Activated T-cell treated with anti-CD3 and anti-CD28 coated beads, Interleukin-2, amount 50 U/mL, for 72 hours (primary cell): ENCODE measurements at regions not wholly inside any gene's neighbourhood (a gene's known extent, or its start where the extent isn't known, plus 50 kb on each side); places are given as distances from the start of the nearest gene placed in this dataset.

Experiments used
- ATAC-seq, 2 donors: fragments of 150-1000 bp; cut with Tn5 transposase; replicated peaks in 1 of 2; 2 replicates each; pipeline ENCODE4 v1.10.0; 2021; ENCODE audit warnings: moderate library complexity in 2 of 2, mild to moderate bottlenecking in 1 of 2
- DNase-seq, 2 donors: peaks; one replicate each; pipeline ENCODE4 v3.0.0; 2021 to 2022; ENCODE audit warnings: mixed read lengths in 1 of 2
- H3K27ac Mint-ChIP-seq: one replicate; pipeline ENCODE4 v1.8.0; 2022; ENCODE audit warnings: mild to moderate bottlenecking, moderate library complexity, mixed read lengths
- H3K27me3 Mint-ChIP-seq: one replicate; pipeline ENCODE4 v1.8.0; 2022; ENCODE audit warnings: low read depth, mixed read lengths
- H3K36me3 Mint-ChIP-seq, 2 donors: one replicate each; pipeline ENCODE4 v1.8.0; 2022; ENCODE audit warnings: mixed read lengths in 2 of 2, mild to moderate bottlenecking in 1 of 2; ENCODE audit not compliant: insufficient read depth in 2 of 2
- H3K4me1 Mint-ChIP-seq: one replicate; pipeline ENCODE4 v1.8.0; 2022; ENCODE audit warnings: low read depth, mixed read lengths
- H3K4me3 Mint-ChIP-seq, 2 donors: one replicate each; pipeline ENCODE4 v1.8.0; 2022; ENCODE audit warnings: mild to moderate bottlenecking in 2 of 2, mixed read lengths in 2 of 2, moderate library complexity in 2 of 2
- H3K9me3 Mint-ChIP-seq, 2 donors: one replicate each; pipeline ENCODE4 v1.8.0; 2022; ENCODE audit warnings: mixed read lengths in 2 of 2

- no peak for ATAC-seq
- Mint-ChIP-seq H3K36me3 (no peaks in the 10 kb centered on the region), H3K4me3 (no peak overlapping the region), H3K4me1 (peaks cover 51% of the 10 kb centered on the region), H3K27ac (no peak overlapping the region), H3K9me3 (no peaks in the 10 kb centered on the region), H3K27me3 (peaks cover 17% of the 10 kb centered on the region)
- no peak for DNase-seq
These were observed 233.0 kb upstream of the TNP1 start for GRCh38 chr2:217092710-217093379.

GRCh38 chr2:217091531-217091930, 231.7 kb upstream of the TNP1 start:
- no peak for ATAC-seq
- Mint-ChIP-seq H3K4me1 (peaks cover 62% of the 10 kb centered on the region), H3K27ac (no peak overlapping the region), H3K4me3 (no peak overlapping the region), H3K36me3 (no peaks in the 10 kb centered on the region), H3K9me3 (no peaks in the 10 kb centered on the region), H3K27me3 (peaks cover 11% of the 10 kb centered on the region)
- no peak for DNase-seq

DNA sequence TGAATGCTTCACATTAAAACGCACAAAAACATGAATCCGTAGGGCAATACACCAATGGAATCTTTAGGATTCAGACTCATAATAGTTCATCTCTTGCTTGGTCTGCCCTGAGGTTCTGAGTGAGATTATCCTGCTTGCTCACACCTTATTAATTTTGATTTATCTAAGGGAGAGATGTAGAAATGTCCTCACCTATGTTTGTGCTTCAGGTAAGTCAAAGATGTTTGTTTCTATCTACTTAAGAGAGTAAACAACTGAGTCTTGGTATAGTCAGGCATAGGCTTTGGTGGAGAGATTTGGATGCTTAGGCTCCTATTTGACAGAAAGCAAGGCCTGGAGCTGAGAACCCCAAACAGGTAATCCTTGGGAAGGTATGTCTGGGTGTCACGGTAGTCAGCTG, 231.0 kb upstream of the TNP1 start:
- ATAC-seq (no peak), DNase-seq (no peak)
- no peak overlapping the region for H3K27ac Mint-ChIP-seq
- peaks cover 64% of the 10 kb centered on the region for H3K4me1 Mint-ChIP-seq
- H3K27me3 Mint-ChIP-seq = peaks cover 6% of the 10 kb centered on the region
- no peaks in the 10 kb centered on the region for H3K36me3 Mint-ChIP-seq
- H3K4me3 Mint-ChIP-seq = no peak overlapping the region
- no peaks in the 10 kb centered on the region for H3K9me3 Mint-ChIP-seq

GRCh38 chr2:217090024-217090473, 230.2 kb upstream of the TNP1 start:
- DNase-seq (peak; percentile 20 to 29), ATAC-seq (peak; percentile 77 to 85)
- peak overlapping the region; percentile 31 to 33 for H3K4me3 Mint-ChIP-seq
- H3K4me1 Mint-ChIP-seq = peaks cover 63% of the 10 kb centered on the region
- H3K9me3 Mint-ChIP-seq = no peaks in the 10 kb centered on the region
- peaks cover 6% of the 10 kb centered on the region for H3K27me3 Mint-ChIP-seq
- H3K27ac Mint-ChIP-seq = no peak overlapping the region
- no peaks in the 10 kb centered on the region for H3K36me3 Mint-ChIP-seq

- no peak for ATAC-seq
- H3K27ac Mint-ChIP-seq = no peak overlapping the region
These were observed 226.9 kb upstream of the TNP1 start for GRCh38 chr2:217086718-217087117.

GRCh38 chr2:217086038-217086522, 226.2 kb upstream of the TNP1 start:
- H3K4me1 Mint-ChIP-seq = peaks cover 47% of the 10 kb centered on the region
- H3K9me3 Mint-ChIP-seq = no peaks in the 10 kb centered on the region

More at GRCh38 chr2:217086718-217087117, 226.9 kb upstream of the TNP1 start:
- Mint-ChIP-seq H3K36me3 (no peaks in the 10 kb centered on the region), H3K4me3 (peak overlapping the region in 1 of 2 donors; percentile 46), H3K27me3 (peaks cover 21% of the 10 kb centered on the region), H3K4me1 (peaks cover 53% of the 10 kb centered on the region), H3K9me3 (no peaks in the 10 kb centered on the region)
- no peak for DNase-seq

GRCh38 chr2:217085543-217085942, 225.7 kb upstream of the TNP1 start:
- H3K4me3 Mint-ChIP-seq = peak overlapping the region in 1 of 2 donors; percentile 46
- ATAC-seq (no peak), DNase-seq (no peak)
- no peaks in the 10 kb centered on the region for H3K36me3 Mint-ChIP-seq
- no peak overlapping the region for H3K27ac Mint-ChIP-seq
- peaks cover 21% of the 10 kb centered on the region for H3K27me3 Mint-ChIP-seq
- H3K9me3 Mint-ChIP-seq = no peaks in the 10 kb centered on the region
- H3K4me1 Mint-ChIP-seq = peaks cover 42% of the 10 kb centered on the region

More at GRCh38 chr2:217086038-217086522, 226.2 kb upstream of the TNP1 start:
- DNase-seq (peak; percentile 41 to 49), ATAC-seq (peak; percentile 65 to 79)
- H3K36me3 Mint-ChIP-seq = no peaks in the 10 kb centered on the region
- H3K27ac Mint-ChIP-seq = no peak overlapping the region
- peaks cover 21% of the 10 kb centered on the region for H3K27me3 Mint-ChIP-seq
- H3K4me3 Mint-ChIP-seq = peak overlapping the region; percentile 29 to 46

- Mint-ChIP-seq H3K36me3 (no peaks in the 10 kb centered on the region), H3K27me3 (peaks cover 27% of the 10 kb centered on the region), H3K4me1 (peaks cover 37% of the 10 kb centered on the region), H3K9me3 (peaks cover 0 to 1% of the 10 kb centered on the region in 2 donors), H3K4me3 (no peak overlapping the region), H3K27ac (no peak overlapping the region)
- DNase-seq (no peak), ATAC-seq (no peak)
These were observed 221.9 kb upstream of the TNP1 start for GRCh38 chr2:217081799-217082198.

DNA sequence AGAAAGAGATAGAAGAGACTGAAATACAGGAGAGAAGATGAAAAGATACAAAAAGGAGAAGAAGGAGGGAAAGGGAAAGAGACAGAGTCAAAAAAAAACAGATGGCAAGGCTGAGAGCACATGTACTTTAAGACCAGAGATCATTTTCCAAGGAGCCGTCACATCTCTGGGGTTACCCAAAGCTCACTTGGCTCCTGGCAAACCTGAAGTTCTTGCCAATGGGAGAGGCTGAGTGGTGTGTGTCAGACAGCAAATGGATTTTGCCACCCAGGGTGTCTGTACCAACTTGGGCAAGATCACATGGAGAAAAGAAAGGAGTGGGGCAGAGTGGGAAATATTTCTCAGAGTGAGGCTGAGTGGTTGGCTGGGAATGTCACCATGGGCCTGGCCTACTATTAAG, 219.3 kb upstream of the TNP1 start:
- no peak for DNase-seq
- H3K4me1 Mint-ChIP-seq = peaks cover 27% of the 10 kb centered on the region
- no peak overlapping the region for H3K27ac Mint-ChIP-seq
- peaks cover 19% of the 10 kb centered on the region for H3K27me3 Mint-ChIP-seq
- no peak for ATAC-seq
- peaks cover 0 to 1% of the 10 kb centered on the region in 2 donors for H3K9me3 Mint-ChIP-seq
- H3K36me3 Mint-ChIP-seq = no peaks in the 10 kb centered on the region
- no peak overlapping the region for H3K4me3 Mint-ChIP-seq

DNA sequence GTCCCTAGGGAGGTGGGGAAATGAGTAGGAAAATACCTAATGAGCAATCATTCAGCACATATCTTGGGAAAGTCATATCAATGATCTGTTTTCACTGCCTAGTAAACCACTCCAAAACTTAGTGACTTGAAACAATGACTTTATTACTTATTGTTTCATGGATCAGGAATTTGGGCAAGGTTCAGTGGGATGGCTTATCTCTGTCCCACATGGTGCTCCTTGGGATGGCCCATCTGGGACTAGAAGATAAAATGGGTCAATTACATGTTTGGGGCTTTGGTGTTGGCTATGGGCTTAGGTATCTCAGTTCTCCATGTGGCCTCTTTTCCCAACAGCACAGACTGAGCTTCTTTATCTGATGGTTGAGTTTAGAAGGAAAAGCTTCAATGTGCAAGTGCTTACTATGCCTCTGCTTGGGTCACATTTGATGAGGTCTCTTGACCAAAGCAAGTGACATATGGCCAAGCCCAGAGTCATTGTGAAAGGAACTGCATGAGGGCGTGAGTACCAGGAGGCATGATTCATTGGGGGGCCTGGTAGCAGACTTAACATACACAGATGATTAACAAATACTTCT, 218.1 kb upstream of the TNP1 start:
- Mint-ChIP-seq H3K36me3 (no peaks in the 10 kb centered on the region), H3K27ac (no peak overlapping the region), H3K4me3 (no peak overlapping the region), H3K4me1 (peaks cover 27% of the 10 kb centered on the region), H3K9me3 (peaks cover 0 to 1% of the 10 kb centered on the region in 2 donors), H3K27me3 (peaks cover 6% of the 10 kb centered on the region)
- DNase-seq (peak; percentile 23 to 54), ATAC-seq (peak; percentile 87 to 90)

GRCh38 chr2:217076657-217077232, 216.9 kb upstream of the TNP1 start:
- Mint-ChIP-seq H3K4me3 (no peak overlapping the region), H3K4me1 (peaks cover 27% of the 10 kb centered on the region), H3K27me3 (peaks cover 6% of the 10 kb centered on the region), H3K27ac (no peak overlapping the region), H3K9me3 (peaks cover 0 to 1% of the 10 kb centered on the region in 2 donors), H3K36me3 (no peaks in the 10 kb centered on the region)
- ATAC-seq (no peak), DNase-seq (no peak)

- DNase-seq (no peak), ATAC-seq (no peak)
- H3K27me3 Mint-ChIP-seq = peaks cover 6% of the 10 kb centered on the region
- H3K36me3 Mint-ChIP-seq = no peaks in the 10 kb centered on the region
- H3K4me3 Mint-ChIP-seq = no peak overlapping the region
- peaks cover 0 to 1% of the 10 kb centered on the region in 2 donors for H3K9me3 Mint-ChIP-seq
- H3K4me1 Mint-ChIP-seq = peaks cover 27% of the 10 kb centered on the region
- H3K27ac Mint-ChIP-seq = no peak overlapping the region
These were observed 216.2 kb upstream of the TNP1 start for GRCh38 chr2:217076058-217076435.

DNA sequence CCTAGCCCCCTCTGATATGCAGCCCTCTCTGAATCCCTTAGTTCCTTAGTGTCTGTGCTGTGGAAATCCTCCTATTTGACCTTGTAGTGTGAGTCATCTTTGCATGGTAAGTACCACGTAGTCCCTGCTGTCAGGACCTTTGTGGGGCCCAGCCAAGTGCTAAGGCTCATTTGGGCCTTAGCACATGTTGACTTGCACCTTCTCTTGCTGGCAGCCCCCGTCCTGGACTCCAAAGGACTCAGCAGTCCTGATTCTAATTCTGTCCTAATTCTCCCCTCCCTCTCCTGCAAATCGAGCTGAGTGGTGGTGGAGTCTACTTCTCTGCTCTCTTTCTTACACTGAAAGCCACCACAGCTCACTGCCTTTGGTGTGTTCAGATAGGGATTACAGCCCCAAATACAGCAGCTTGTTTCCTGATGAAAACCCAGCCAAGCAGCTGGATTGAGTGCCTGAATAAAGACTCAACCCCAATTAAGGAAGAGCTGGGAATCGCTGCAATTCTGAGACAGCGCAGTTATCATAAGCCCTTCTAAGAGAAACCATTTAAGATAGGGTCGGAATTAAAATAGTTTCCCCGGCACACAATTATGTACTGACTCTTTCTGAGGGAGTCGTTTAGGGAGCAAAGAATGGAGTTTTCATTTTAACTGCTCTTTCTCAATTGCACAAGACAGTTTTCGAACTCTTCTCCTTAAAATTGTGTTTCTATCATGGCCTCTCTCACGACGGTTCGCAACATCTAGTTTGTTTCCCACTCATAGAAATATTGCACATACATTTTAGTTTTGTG, 215.6 kb upstream of the TNP1 start:
- Mint-ChIP-seq H3K4me1 (peaks cover 27% of the 10 kb centered on the region), H3K4me3 (no peak overlapping the region), H3K27me3 (peaks cover 6% of the 10 kb centered on the region), H3K36me3 (no peaks in the 10 kb centered on the region), H3K27ac (no peak overlapping the region), H3K9me3 (peaks cover 0 to 1% of the 10 kb centered on the region in 2 donors)
- ATAC-seq = no peak
- DNase-seq = no peak
